ENCODE measurements at regions not wholly inside any gene's neighbourhood (a gene's known extent, or its start where the extent isn't known, plus 50 kb on each side); places are given as distances from the start of the nearest gene placed in this dataset.

- H3K4me3 ChIP-seq (ENCODE audit: low read length) = peak overlapping the region; percentile 64
- peak; percentile 1 for TF ChIP-seq CTCF (conservative IDR thresholded peaks at IDR 0.05; ENCODE audit: low read depth, low read length)
- no peak for DNase-seq (ENCODE audit: low read depth)
Measured at GRCh38 chr11:10930224-10930971, 72.5 kb upstream of the ZBED5 start.

GRCh38 chr11:10927538-10927937 lies 69.7 kb upstream of the ZBED5 start:
- no peak overlapping the region for H3K4me3 ChIP-seq (ENCODE audit: low read length)
- TF ChIP-seq CTCF (conservative IDR thresholded peaks at IDR 0.05; ENCODE audit: low read depth, low read length) = no peak
- no peak for DNase-seq (ENCODE audit: low read depth)

- no peak overlapping the region for H3K4me3 ChIP-seq (ENCODE audit: low read length)
- no peak for DNase-seq (ENCODE audit: low read depth)
- no peak for TF ChIP-seq CTCF (conservative IDR thresholded peaks at IDR 0.05; ENCODE audit: low read depth, low read length)
Measured at GRCh38 chr11:10926801-10927211, 69.0 kb upstream of the ZBED5 start.

- DNase-seq (ENCODE audit: low read depth) = no peak
- H3K4me3 ChIP-seq (ENCODE audit: low read length) = no peak overlapping the region
- TF ChIP-seq CTCF (conservative IDR thresholded peaks at IDR 0.05; ENCODE audit: low read depth, low read length) = no peak
Measured at GRCh38 chr11:10925149-10925926, 67.5 kb upstream of the ZBED5 start.

GRCh38 chr11:10923882-10924281 lies 66.0 kb upstream of the ZBED5 start:
- H3K4me3 ChIP-seq (ENCODE audit: low read length) = no peak overlapping the region
- TF ChIP-seq CTCF (conservative IDR thresholded peaks at IDR 0.05; ENCODE audit: low read depth, low read length) = no peak
- no peak for DNase-seq (ENCODE audit: low read depth)

- no peak for DNase-seq (ENCODE audit: low read depth)
- TF ChIP-seq CTCF (conservative IDR thresholded peaks at IDR 0.05; ENCODE audit: low read depth, low read length) = no peak
- no peak overlapping the region for H3K4me3 ChIP-seq (ENCODE audit: low read length)
Measured at GRCh38 chr11:10922892-10923291, 65.0 kb upstream of the ZBED5 start.

GRCh38 chr11:10920875-10921274 lies 63.0 kb upstream of the ZBED5 start:
- DNase-seq (ENCODE audit: low read depth) = no peak
- no peak for TF ChIP-seq CTCF (conservative IDR thresholded peaks at IDR 0.05; ENCODE audit: low read depth, low read length)
- no peak overlapping the region for H3K4me3 ChIP-seq (ENCODE audit: low read length)
